ENCODE measurements at regions not wholly inside any gene's neighbourhood (a gene's known extent, or its start where the extent isn't known, plus 50 kb on each side); places are given as distances from the start of the nearest gene placed in this dataset.

GRCh38 chr5:63483338-63483737, 478.9 kb downstream of the HTR1A start:
- Histone ChIP-seq H3K4me3 (ENCODE audit: low read length) (no peak overlapping the region), H3K36me3 (ENCODE audit: insufficient read depth, low read length) (no peaks in the 10 kb centered on the region), H3K79me2 (replicated peaks; ENCODE audit: insufficient read depth, low read length) (no peaks in the 10 kb centered on the region), H3K9me2 (ENCODE audit: insufficient read depth, low read length) (no peaks in the 10 kb centered on the region), H3K9me3 (ENCODE audit: low read length) (no peaks in the 10 kb centered on the region), H3K27ac (ENCODE audit: low read length) (no peak overlapping the region), H3K4me2 (ENCODE audit: low read length) (no peak overlapping the region), H3K27me3 (ENCODE audit: insufficient read depth, low read depth, low read length) (no peaks in the 10 kb centered on the region), H2AFZ (ENCODE audit: low read depth, low read length) (no peak overlapping the region), H3K9ac (ENCODE audit: low read length) (no peak overlapping the region), H3F3A (ENCODE audit: insufficient read depth, low read length, poor library complexity, severe bottlenecking) (no peaks in the 10 kb centered on the region), H4K20me1 (ENCODE audit: insufficient read depth) (no peaks in the 10 kb centered on the region)
- no peak for TF ChIP-seq POLR2AphosphoS5 (IDR thresholded peaks at IDR 0.05)

DNA sequence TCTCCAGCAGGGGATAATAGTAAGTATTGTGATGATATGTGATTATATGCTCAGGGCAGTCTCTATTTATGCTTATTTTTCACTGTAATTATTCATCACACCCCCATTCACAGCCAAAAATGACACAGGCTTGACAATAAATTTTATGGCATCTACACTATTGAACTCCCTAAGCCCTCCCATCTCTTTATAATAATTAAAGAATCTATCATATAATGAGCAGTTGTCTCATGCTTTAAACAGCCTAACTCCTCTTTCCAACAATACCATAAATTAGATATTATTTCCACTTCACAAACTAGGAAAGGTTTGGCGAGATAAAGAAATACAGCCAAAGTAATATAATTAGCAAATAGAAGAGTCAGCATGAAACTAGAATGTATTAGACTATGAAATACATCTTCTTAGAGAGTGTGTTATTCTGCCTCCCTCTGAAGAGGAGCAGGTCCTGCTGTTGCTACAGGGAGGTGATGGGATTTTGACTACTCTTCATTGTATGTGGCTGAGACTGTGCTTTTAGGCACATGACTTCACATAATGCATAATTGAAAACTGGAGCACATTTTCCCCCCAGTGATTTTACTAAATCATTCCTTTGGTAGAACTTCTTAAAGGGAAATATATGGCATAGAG, 488.8 kb downstream of the HTR1A start:
- H3K9me2 ChIP-seq (ENCODE audit: insufficient read depth, low read length), result no peaks in the 10 kb centered on the region

More for the DNA sequence above, 488.8 kb downstream of the HTR1A start:
- H3K9me3 ChIP-seq (ENCODE audit: low read length), result no peaks in the 10 kb centered on the region
- H3F3A ChIP-seq (ENCODE audit: insufficient read depth, low read length, poor library complexity, severe bottlenecking), result no peaks in the 10 kb centered on the region
- no peaks in the 10 kb centered on the region for H3K79me2 ChIP-seq (replicated peaks; ENCODE audit: insufficient read depth, low read length)
- no peak overlapping the region for H2AFZ ChIP-seq (ENCODE audit: low read depth, low read length)
- TF ChIP-seq CTCF (IDR thresholded peaks at IDR 0.05; ENCODE audit: poor library complexity, severe bottlenecking) (no peak), SMC3 (conservative IDR thresholded peaks at IDR 0.05; ENCODE audit: poor library complexity) (no peak), RAD21 (conservative IDR thresholded peaks at IDR 0.05) (no peak), EP300 (conservative IDR thresholded peaks at IDR 0.05; ENCODE audit: poor library complexity, severe bottlenecking) (no peak), MXI1 (conservative IDR thresholded peaks at IDR 0.05; ENCODE audit: poor library complexity, severe bottlenecking) (no peak), REST (IDR thresholded peaks at IDR 0.05; ENCODE audit: borderline replicate concordance) (no peak), EZH2 (IDR thresholded peaks at IDR 0.05; ENCODE audit: borderline replicate concordance, insufficient read depth, low read length, poor library complexity, severe bottlenecking) (no peak), TAF1 (IDR thresholded peaks at IDR 0.05; ENCODE audit: low read depth) (no peak), POLR2AphosphoS5 (IDR thresholded peaks at IDR 0.05) (no peak)
- H3K27me3 ChIP-seq (ENCODE audit: insufficient read depth, low read depth, low read length), result no peaks in the 10 kb centered on the region
- H3K27ac ChIP-seq (ENCODE audit: low read length), result no peak overlapping the region
- H3K9ac ChIP-seq (ENCODE audit: low read length), result no peak overlapping the region
- no peak overlapping the region for H3K4me3 ChIP-seq (ENCODE audit: low read length)
- H4K20me1 ChIP-seq (ENCODE audit: insufficient read depth), result no peaks in the 10 kb centered on the region
- no peak overlapping the region for H3K4me2 ChIP-seq (ENCODE audit: low read length)
- H3K36me3 ChIP-seq (ENCODE audit: insufficient read depth, low read length), result no peaks in the 10 kb centered on the region
